SK-N-SH (cell line): ENCODE measurements at regions not wholly inside any gene's neighbourhood (a gene's known extent, or its start where the extent isn't known, plus 50 kb on each side); places are given as distances from the start of the nearest gene placed in this dataset.

Experiments used
- CTCF ChIA-PET: fragments of 300-600, 350-600 bp; formaldehyde crosslinking; extraction: SDS; loops from one replicate; lab custom pipeline; 2021; lab: Yijun Ruan, JAX
- POLR2A ChIA-PET: fragments of 350-600 bp; sonication (Branson Sonifier 250); formaldehyde crosslinking; extraction: SDS; loops from one replicate; lab custom pipeline; 2020; ENCODE audit warnings: antibody characterized with exemption, inconsistent platforms; lab: Yijun Ruan, JAX
- DNase-seq: peaks from one replicate; pipeline ENCODE4 v3.0.0; 2012
- H2AFZ ChIP-seq: fragments of 200-600 bp; sonication (generic); 2 replicates; pipeline ENCODE4 v1.8.1; 2016; ENCODE audit warnings: antibody characterized with exemption, mild to moderate bottlenecking, low read depth
- H3F3A ChIP-seq: fragments of 200-600 bp; sonication (generic); replicated peaks from 2 replicates; pipeline ENCODE3; 2016; ENCODE audit warnings: antibody characterized with exemption, mild to moderate bottlenecking; ENCODE audit not compliant: insufficient read depth
- H3K27ac ChIP-seq, 2 experiments: fragments of 200-500 bp in 1 of 2; fragments of 200-600 bp in 1 of 2; sonication (Bioruptor generic) in 1 of 2; sonication (generic), shearing (Covaris generic) in 1 of 2; 2 replicates each; pipeline versions ENCODE4 v1.5.1 to v1.6.1; 2014 to 2016; ENCODE audit warnings: low read depth in 2 of 2, inconsistent platforms in 1 of 2, low read length in 1 of 2, mild to moderate bottlenecking in 1 of 2, mixed read lengths in 1 of 2
- H3K27me3 ChIP-seq: fragments of 200-600 bp; sonication (generic), shearing (Covaris generic); 2 replicates; pipeline ENCODE4 v1.6.1; 2016; ENCODE audit warnings: mixed run types; ENCODE audit not compliant: insufficient read depth
- H3K36me3 ChIP-seq, 2 experiments: fragments of 200-500 bp in 1 of 2; fragments of 200-600 bp in 1 of 2; sonication (Bioruptor generic) in 1 of 2; sonication (generic) in 1 of 2; replicated peaks in 1 of 2; 2 replicates each; pipeline versions ENCODE3 to v1.5.1; 2014 to 2016; ENCODE audit warnings: low read length in 1 of 2, mild to moderate bottlenecking in 1 of 2; ENCODE audit not compliant: insufficient read depth in 2 of 2, control insufficient read depth in 1 of 2
- H3K4me1 ChIP-seq, 2 experiments: fragments of 200-500 bp in 1 of 2; fragments of 200-600 bp in 1 of 2; sonication (Bioruptor generic) in 1 of 2; sonication (generic), shearing (Covaris generic) in 1 of 2; 2 replicates each; pipeline versions ENCODE4 v1.5.1 to v1.6.1; 2014 to 2016; ENCODE audit warnings: low read depth in 1 of 2, low read length in 1 of 2, mixed run types in 1 of 2; ENCODE audit not compliant: insufficient read depth in 2 of 2, control insufficient read depth in 1 of 2
- H3K4me2 ChIP-seq: fragments of 200-600 bp; sonication (generic), shearing (Covaris generic); 2 replicates; pipeline ENCODE4 v1.6.1; 2017; ENCODE audit warnings: mixed run types
- H3K4me3 ChIP-seq, 2 experiments: fragments of 200-500 bp in 1 of 2; fragments of 200-600 bp in 1 of 2; sonication (Bioruptor generic) in 1 of 2; sonication (generic), shearing (Covaris generic) in 1 of 2; 2 replicates each; pipeline versions ENCODE4 v1.5.1 to v1.8.1; 2014 to 2016; ENCODE audit warnings: low read depth in 2 of 2, inconsistent platforms in 1 of 2, low read length in 1 of 2, mild to moderate bottlenecking in 1 of 2, mixed read lengths in 1 of 2, moderate library complexity in 1 of 2
- H3K79me2 ChIP-seq: fragments of 200-600 bp; sonication (generic); 2 replicates; pipeline ENCODE4 v1.8.1; 2017; ENCODE audit warnings: mild to moderate bottlenecking; ENCODE audit not compliant: insufficient read depth
- H3K9ac ChIP-seq: fragments of 200-600 bp; sonication (generic); 2 replicates; pipeline ENCODE4 v1.6.1; 2017; ENCODE audit warnings: mixed run types
- H3K9me2 ChIP-seq: fragments of 200-600 bp; sonication (generic); 2 replicates; pipeline ENCODE4 v1.6.1; 2017; ENCODE audit warnings: mixed run types
- H3K9me3 ChIP-seq: fragments of 200-600 bp; sonication (generic); 2 replicates; pipeline ENCODE4 v1.6.1; 2017; ENCODE audit warnings: mixed run types, mild to moderate bottlenecking, moderate library complexity
- H4K20me1 ChIP-seq: fragments of 200-600 bp; sonication (generic); 2 replicates; pipeline ENCODE4 v1.6.1; 2017; ENCODE audit warnings: mild to moderate bottlenecking, mixed run types; ENCODE audit not compliant: insufficient read depth
- CHD2 ChIP-seq: fragments of 150-350 bp; IDR thresholded peaks from 2 replicates; pipeline ENCODE4 v1.6.1; 2018; ENCODE audit warnings: low read length; ENCODE audit not compliant: partially characterized antibody
- ELF1 ChIP-seq: IDR thresholded peaks from 2 replicates; pipeline ENCODE4 v1.4.0; 2012
- EP300 ChIP-seq, 2 experiments: IDR thresholded peaks; 2 replicates each; pipeline versions ENCODE4 v1.4.0 to v1.6.1; 2012; ENCODE audit warnings: borderline replicate concordance in 1 of 2, low read depth in 1 of 2, low read length in 1 of 2
- EZH2phosphoT487 ChIP-seq: fragments of 200-600 bp; sonication (generic); IDR thresholded peaks from 2 replicates; pipeline ENCODE4 v1.6.1; 2017; ENCODE audit warnings: low read depth, mixed run types, mild to moderate bottlenecking, antibody characterized with exemption, moderate library complexity, borderline replicate concordance
- GABPA ChIP-seq: IDR thresholded peaks from 2 replicates; pipeline ENCODE4 v1.4.0; 2012; ENCODE audit warnings: low read depth, mild to moderate bottlenecking
- JUND ChIP-seq: IDR thresholded peaks from 2 replicates; pipeline ENCODE4 v1.4.0; 2012
- NFIC ChIP-seq: IDR thresholded peaks from 2 replicates; pipeline ENCODE4 v1.4.0; 2012; ENCODE audit warnings: borderline replicate concordance
- POLR2AphosphoS5 ChIP-seq: IDR thresholded peaks from 2 replicates; pipeline ENCODE4 v1.6.1; 2012; ENCODE audit warnings: low read depth, low read length
- RAD21 ChIP-seq: IDR thresholded peaks from 2 replicates; pipeline ENCODE4 v1.6.1; 2012; ENCODE audit warnings: mild to moderate bottlenecking, low read length
- RCOR1 ChIP-seq: fragments of 150-350 bp; IDR thresholded peaks from 2 replicates; pipeline ENCODE4 v1.6.1; 2017; ENCODE audit warnings: antibody characterized with exemption, low read length
- RXRA ChIP-seq: IDR thresholded peaks from 2 replicates; pipeline ENCODE4 v1.4.0; 2012; ENCODE audit warnings: low read depth, mild to moderate bottlenecking, borderline replicate concordance
- SIN3A ChIP-seq: IDR thresholded peaks from 2 replicates; pipeline ENCODE4 v1.6.1; 2012; ENCODE audit warnings: low read depth, mild to moderate bottlenecking, low read length, moderate library complexity, borderline replicate concordance
- SMC3 ChIP-seq: IDR thresholded peaks from 2 replicates; pipeline ENCODE4 v1.6.1; 2012; ENCODE audit warnings: low read depth, low read length, improper control_type of control experiment
- TAF1 ChIP-seq: IDR thresholded peaks from 2 replicates; pipeline ENCODE4 v1.6.1; 2012; ENCODE audit warnings: low read depth, mild to moderate bottlenecking, low read length, moderate library complexity, borderline replicate concordance
- TCF12 ChIP-seq: IDR thresholded peaks from 2 replicates; pipeline ENCODE4 v1.4.0; 2012
- YY1 ChIP-seq: IDR thresholded peaks from 2 replicates; pipeline ENCODE4 v1.4.0; 2012; ENCODE audit warnings: low read depth, mild to moderate bottlenecking
- WGBS: methylation state at CpG from one replicate; pipeline ENCODE4 v1.1.6; 2017; ENCODE audit warnings: low lambda C conversion rate; 5-methylcytosine and 5-hydroxymethylcytosine counted together
- TF ChIP-seq, protein P1 (sequence below): IDR thresholded peaks from 2 replicates; pipeline ENCODE4; 2012
- TF ChIP-seq, protein P2 (sequence below): IDR thresholded peaks from 2 replicates; pipeline ENCODE4 v1.4.0; 2012; ENCODE audit warnings: low read depth, borderline replicate concordance
- TF ChIP-seq, protein P3 (sequence below): fragments of 150-350 bp; IDR thresholded peaks from 2 replicates; pipeline ENCODE4 v1.6.1; 2017; ENCODE audit warnings: antibody characterized with exemption, low read length, low read depth, borderline replicate concordance
- TF ChIP-seq, protein P4 (sequence below): IDR thresholded peaks from 2 replicates; pipeline ENCODE4 v1.4.0; 2012; ENCODE audit warnings: low read depth, borderline replicate concordance

DNA sequence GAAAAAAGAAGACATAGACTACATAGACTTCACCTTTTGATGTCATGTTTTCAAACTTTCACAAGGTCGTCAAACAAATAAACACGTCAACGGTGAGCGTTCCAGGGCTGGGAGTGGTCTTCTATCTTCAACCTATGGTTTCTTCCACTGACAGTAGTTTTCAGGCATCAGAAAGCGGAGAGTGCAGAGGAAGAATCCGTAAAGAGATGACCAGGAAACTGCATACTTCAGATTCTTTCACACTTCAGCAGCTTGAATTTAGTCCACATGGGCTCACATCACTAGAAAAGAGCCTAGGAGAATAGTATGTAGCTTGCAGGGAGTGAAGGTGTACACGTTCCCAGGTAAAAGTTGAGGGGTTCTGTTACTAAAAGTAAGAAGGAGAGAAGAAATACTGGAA, 58.5 kb downstream of the NPY1R start:
- CTCF ChIA-PET, result no interaction called here
- H3K4me3 ChIP-seq, result no peak overlapping the region
- POLR2A ChIA-PET, result no interaction called here

DNA sequence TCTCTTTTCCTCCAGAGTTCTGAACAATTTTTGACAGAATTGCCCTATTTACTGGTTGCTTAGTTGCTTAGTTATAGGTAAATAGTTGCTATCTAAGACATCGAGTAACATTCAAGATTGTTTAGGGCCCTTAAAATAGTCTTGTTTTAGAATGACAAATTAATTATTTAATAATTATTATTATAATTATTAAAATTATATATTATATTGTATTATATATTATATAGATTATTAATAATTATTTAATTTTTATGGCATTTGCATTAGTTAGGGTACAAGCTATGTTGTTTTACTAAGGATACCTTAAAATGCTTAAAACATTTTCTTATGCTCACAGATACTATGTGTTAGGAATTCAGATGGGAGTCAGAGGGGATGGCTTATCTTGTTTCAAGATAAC, 59.2 kb downstream of the NPY1R start:
- no peak for DNase-seq
- Histone ChIP-seq H3K9me3 (no peaks in the 10 kb centered on the region), H3K4me3 (no peak overlapping the region), H2AFZ (no peak overlapping the region), H3F3A (no peaks in the 10 kb centered on the region), H3K36me3 (no peaks in the 10 kb centered on the region), H3K27ac (no peak overlapping the region), H3K9me2 (no peaks in the 10 kb centered on the region), H3K9ac (no peak overlapping the region), H3K79me2 (no peaks in the 10 kb centered on the region), H3K4me1 (no peaks in the 10 kb centered on the region), H3K27me3 (no peaks in the 10 kb centered on the region), H3K4me2 (no peak overlapping the region), H4K20me1 (no peaks in the 10 kb centered on the region)
- CTCF ChIA-PET, result interaction anchor here (0.7 kb wide), 1 partner anchor 275 kb away, joined by 3 read pairs; no protein-coding TSS in a partner anchor
- POLR2A ChIA-PET, result no interaction called here
- TF ChIP-seq EP300 (IDR thresholded peaks at IDR 0.05; ENCODE audit: borderline replicate concordance in 1 of 2, low read depth in 1 of 2, low read length in 1 of 2) (no peak), RAD21 (no peak), ELF1 (no peak)
- TF ChIP-seq, protein P1, sequence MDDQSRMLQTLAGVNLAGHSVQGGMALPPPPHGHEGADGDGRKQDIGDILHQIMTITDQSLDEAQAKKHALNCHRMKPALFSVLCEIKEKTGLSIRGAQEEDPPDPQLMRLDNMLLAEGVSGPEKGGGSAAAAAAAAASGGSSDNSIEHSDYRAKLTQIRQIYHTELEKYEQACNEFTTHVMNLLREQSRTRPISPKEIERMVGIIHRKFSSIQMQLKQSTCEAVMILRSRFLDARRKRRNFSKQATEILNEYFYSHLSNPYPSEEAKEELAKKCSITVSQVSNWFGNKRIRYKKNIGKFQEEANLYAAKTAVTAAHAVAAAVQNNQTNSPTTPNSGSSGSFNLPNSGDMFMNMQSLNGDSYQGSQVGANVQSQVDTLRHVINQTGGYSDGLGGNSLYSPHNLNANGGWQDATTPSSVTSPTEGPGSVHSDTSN, result no peak
- TF ChIP-seq, protein P2, sequence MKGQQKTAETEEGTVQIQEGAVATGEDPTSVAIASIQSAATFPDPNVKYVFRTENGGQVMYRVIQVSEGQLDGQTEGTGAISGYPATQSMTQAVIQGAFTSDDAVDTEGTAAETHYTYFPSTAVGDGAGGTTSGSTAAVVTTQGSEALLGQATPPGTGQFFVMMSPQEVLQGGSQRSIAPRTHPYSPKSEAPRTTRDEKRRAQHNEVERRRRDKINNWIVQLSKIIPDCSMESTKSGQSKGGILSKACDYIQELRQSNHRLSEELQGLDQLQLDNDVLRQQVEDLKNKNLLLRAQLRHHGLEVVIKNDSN, result no peak
- WGBS, result 13% methylated on average over 1 of the region's 1 CpG

More for the DNA sequence above, 58.5 kb downstream of the NPY1R start:
- no peaks in the 10 kb centered on the region for H3K36me3 ChIP-seq
- DNase-seq, result no peak
- no peaks in the 10 kb centered on the region for H3K9me2 ChIP-seq
- no peak overlapping the region for H3K4me2 ChIP-seq
- H3K79me2 ChIP-seq, result no peaks in the 10 kb centered on the region
- WGBS, result 17% methylated on average over 7 of the region's 7 CpGs
- H3K27ac ChIP-seq, result no peak overlapping the region
- no peak for TF ChIP-seq TCF12
- no peak for TF ChIP-seq POLR2AphosphoS5
- TF ChIP-seq NFIC, result no peak
- no peak for TF ChIP-seq ELF1
- no peak for TF ChIP-seq SIN3A
- no peak for TF ChIP-seq JUND
- H3K9ac ChIP-seq, result no peak overlapping the region
- no peaks in the 10 kb centered on the region for H3K4me1 ChIP-seq
- no peaks in the 10 kb centered on the region for H3K9me3 ChIP-seq
- H3K27me3 ChIP-seq, result no peaks in the 10 kb centered on the region
- no peaks in the 10 kb centered on the region for H4K20me1 ChIP-seq
- H2AFZ ChIP-seq, result no peak overlapping the region
- H3F3A ChIP-seq, result no peaks in the 10 kb centered on the region

DNA sequence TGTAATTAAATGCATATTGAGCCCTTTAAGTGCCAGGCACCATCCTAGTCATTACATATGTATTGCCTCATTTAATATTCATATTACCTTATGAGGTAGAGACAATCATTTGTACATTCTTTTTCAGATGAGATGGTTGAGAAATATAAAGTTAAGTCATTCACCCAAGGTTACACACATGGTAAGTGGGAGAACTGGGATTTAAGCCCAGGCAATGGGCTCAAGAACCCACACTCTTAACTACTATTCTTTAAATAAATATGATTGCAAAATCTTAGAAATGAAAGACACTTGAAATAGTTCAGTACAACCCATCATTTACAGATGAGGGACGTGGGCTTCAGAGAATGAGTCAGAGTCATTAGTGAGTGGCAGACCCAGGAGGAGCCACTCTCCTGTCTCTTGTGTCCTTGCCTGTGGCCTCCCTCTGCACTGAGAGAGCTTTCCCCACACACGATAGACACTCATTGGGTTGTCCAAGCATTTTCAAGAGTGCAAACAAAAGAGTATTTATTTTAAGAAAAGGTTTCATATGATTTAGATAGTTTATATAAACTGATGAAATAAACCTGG, 60.8 kb downstream of the NPY1R start:
- Histone ChIP-seq H3K9ac (no peak overlapping the region), H3K79me2 (no peaks in the 10 kb centered on the region), H3K4me2 (no peak overlapping the region), H3K27ac (no peak overlapping the region), H3K36me3 (no peaks in the 10 kb centered on the region), H3K4me3 (no peak overlapping the region), H3F3A (no peaks in the 10 kb centered on the region), H4K20me1 (no peaks in the 10 kb centered on the region), H3K27me3 (no peaks in the 10 kb centered on the region), H2AFZ (no peak overlapping the region), H3K9me2 (no peaks in the 10 kb centered on the region), H3K4me1 (no peaks in the 10 kb centered on the region), H3K9me3 (no peaks in the 10 kb centered on the region)
- WGBS, result 0% methylated on average over 2 of the region's 2 CpGs
- no peak for DNase-seq
- CTCF ChIA-PET, result no interaction called here
- POLR2A ChIA-PET, result no interaction called here
- TF ChIP-seq EZH2phosphoT487, result no peak
- TF ChIP-seq, protein P3, sequence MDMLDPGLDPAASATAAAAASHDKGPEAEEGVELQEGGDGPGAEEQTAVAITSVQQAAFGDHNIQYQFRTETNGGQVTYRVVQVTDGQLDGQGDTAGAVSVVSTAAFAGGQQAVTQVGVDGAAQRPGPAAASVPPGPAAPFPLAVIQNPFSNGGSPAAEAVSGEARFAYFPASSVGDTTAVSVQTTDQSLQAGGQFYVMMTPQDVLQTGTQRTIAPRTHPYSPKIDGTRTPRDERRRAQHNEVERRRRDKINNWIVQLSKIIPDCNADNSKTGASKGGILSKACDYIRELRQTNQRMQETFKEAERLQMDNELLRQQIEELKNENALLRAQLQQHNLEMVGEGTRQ, result no peak
- TF ChIP-seq RXRA, result no peak
- no peak for TF ChIP-seq TAF1
- TF ChIP-seq CHD2, result no peak
- no peak for TF ChIP-seq YY1
- TF ChIP-seq RCOR1, result no peak
- no peak for TF ChIP-seq SMC3
- TF ChIP-seq GABPA, result no peak
- TF ChIP-seq JUND, result no peak
- TF ChIP-seq, protein P4, sequence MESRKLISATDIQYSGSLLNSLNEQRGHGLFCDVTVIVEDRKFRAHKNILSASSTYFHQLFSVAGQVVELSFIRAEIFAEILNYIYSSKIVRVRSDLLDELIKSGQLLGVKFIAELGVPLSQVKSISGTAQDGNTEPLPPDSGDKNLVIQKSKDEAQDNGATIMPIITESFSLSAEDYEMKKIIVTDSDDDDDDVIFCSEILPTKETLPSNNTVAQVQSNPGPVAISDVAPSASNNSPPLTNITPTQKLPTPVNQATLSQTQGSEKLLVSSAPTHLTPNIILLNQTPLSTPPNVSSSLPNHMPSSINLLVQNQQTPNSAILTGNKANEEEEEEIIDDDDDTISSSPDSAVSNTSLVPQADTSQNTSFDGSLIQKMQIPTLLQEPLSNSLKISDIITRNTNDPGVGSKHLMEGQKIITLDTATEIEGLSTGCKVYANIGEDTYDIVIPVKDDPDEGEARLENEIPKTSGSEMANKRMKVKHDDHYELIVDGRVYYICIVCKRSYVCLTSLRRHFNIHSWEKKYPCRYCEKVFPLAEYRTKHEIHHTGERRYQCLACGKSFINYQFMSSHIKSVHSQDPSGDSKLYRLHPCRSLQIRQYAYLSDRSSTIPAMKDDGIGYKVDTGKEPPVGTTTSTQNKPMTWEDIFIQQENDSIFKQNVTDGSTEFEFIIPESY, result no peak
